ENCODE measurements at regions not wholly inside any gene's neighbourhood (a gene's known extent, or its start where the extent isn't known, plus 50 kb on each side); places are given as distances from the start of the nearest gene placed in this dataset.

DNA sequence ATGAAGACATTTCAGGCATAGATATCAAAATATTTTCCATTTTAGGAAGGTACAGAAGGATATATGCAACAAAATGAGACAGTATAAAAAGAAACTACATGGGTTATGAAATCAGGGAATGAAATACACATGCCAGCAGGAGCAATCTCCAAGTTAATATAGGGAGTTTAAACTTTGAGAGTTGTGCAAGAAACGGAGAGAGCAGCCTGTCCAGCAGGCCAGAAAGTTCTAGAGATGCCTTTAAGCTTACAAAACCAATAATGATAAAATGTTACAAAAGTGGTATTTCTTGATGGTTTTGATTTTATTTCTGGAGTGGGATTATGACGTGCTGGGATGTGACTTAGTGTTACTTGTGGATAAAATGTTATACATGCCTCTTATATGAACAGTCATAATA is 2047.9 kb downstream of the ARAP2 start:
- DNase-seq (ENCODE audit: extremely low read depth, low read depth): no peak
- H3K4me3 ChIP-seq (replicated peaks; ENCODE audit: low read depth, low read length): no peak overlapping the region
- TF ChIP-seq, protein P1, sequence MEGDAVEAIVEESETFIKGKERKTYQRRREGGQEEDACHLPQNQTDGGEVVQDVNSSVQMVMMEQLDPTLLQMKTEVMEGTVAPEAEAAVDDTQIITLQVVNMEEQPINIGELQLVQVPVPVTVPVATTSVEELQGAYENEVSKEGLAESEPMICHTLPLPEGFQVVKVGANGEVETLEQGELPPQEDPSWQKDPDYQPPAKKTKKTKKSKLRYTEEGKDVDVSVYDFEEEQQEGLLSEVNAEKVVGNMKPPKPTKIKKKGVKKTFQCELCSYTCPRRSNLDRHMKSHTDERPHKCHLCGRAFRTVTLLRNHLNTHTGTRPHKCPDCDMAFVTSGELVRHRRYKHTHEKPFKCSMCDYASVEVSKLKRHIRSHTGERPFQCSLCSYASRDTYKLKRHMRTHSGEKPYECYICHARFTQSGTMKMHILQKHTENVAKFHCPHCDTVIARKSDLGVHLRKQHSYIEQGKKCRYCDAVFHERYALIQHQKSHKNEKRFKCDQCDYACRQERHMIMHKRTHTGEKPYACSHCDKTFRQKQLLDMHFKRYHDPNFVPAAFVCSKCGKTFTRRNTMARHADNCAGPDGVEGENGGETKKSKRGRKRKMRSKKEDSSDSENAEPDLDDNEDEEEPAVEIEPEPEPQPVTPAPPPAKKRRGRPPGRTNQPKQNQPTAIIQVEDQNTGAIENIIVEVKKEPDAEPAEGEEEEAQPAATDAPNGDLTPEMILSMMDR (IDR thresholded peaks at IDR 0.05; ENCODE audit: low read depth, low read length, missing control alignments): no peak

DNA sequence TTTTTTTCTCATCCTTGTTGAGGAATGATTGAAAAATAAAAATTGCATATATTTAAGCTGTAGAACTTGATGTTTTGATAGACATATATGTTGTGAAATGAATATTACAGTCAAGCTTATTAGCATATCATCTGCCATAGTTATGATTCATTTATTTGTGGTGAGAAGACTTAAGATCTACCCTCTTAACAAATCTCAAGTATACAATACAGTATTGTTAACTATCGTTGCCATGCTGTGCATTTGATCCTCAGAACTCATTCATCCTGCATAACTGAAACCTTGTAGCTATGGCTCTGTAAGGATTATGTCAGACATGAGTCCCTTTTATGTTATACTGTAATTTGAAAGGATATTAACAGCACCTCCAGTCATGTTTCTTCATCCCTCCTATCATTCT is 2045.3 kb downstream of the ARAP2 start:
- DNase-seq (ENCODE audit: extremely low read depth, low read depth): no peak
- no peak overlapping the region for H3K4me3 ChIP-seq (replicated peaks; ENCODE audit: low read depth, low read length)
- TF ChIP-seq, protein P1 (IDR thresholded peaks at IDR 0.05; ENCODE audit: low read depth, low read length, missing control alignments): no peak

DNA sequence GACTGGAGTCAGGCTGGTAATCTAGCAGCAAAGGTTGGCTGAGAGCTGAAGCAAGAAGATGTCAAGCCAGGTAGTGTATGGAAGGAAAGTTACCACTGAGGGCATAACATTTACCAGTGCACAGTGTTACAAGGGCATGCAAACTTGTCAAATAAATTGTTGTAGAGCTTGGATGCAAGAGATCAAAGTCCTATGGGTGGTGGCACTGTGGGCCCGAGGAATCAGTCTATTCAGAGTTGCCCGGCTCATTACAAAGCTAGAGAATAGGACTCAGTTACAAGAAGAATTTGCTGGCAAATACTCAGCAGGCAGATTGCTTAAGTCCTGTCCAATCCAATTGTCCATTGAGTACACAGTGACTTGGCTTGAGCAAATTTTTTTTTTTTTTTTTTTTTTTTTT is 2043.8 kb downstream of the ARAP2 start:
- DNase-seq (ENCODE audit: extremely low read depth, low read depth): no peak
- TF ChIP-seq, protein P1 (IDR thresholded peaks at IDR 0.05; ENCODE audit: low read depth, low read length, missing control alignments): no peak

DNA sequence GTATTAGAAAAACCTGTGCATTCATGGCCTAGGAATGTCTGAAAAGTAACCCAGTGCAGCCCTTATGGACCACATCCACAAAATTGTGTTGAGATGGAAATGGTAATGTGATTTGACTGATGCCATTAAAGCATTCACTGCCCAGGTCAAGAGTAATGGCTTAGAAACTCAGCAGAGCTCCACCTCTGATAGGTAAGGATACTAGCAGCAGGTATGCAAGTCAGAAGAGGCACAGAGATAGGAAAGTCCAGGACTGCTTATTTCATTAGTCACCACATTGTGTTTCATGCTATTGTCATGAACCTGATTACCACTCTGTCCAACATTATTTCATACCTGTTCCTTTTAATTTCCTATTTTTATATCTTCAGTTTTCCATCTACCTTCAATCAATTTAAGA is 2042.2 kb downstream of the ARAP2 start:
- H3K4me3 ChIP-seq (replicated peaks; ENCODE audit: low read depth, low read length): no peak overlapping the region
- DNase-seq (ENCODE audit: extremely low read depth, low read depth): no peak
- TF ChIP-seq, protein P1 (IDR thresholded peaks at IDR 0.05; ENCODE audit: low read depth, low read length, missing control alignments): no peak

More for the DNA sequence above, 2043.8 kb downstream of the ARAP2 start:
- H3K4me3 ChIP-seq (replicated peaks; ENCODE audit: low read depth, low read length): no peak overlapping the region

DNA sequence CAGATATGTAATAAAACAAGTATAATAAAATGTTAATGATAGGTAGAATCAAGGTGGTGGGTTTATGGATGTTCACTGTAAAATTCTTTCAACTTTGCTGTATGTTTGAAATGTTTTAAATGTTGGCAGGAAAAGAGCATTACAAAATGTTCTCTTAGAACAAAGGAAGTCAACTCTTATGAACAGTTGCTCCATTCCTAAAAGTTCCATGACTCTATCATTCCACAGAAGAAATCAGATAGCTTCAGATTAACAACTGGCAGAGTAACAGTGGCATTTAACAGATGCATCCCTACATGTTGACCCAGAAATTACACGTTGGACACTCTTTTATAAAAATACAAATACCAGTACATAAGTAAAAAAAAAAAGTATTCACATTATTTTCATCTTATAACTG is 2023.7 kb downstream of the ARAP2 start:
- DNase-seq (ENCODE audit: extremely low read depth, low read depth): no peak
- H3K4me3 ChIP-seq (replicated peaks; ENCODE audit: low read depth, low read length): no peak overlapping the region
- TF ChIP-seq, protein P1 (IDR thresholded peaks at IDR 0.05; ENCODE audit: low read depth, low read length, missing control alignments): no peak

DNA sequence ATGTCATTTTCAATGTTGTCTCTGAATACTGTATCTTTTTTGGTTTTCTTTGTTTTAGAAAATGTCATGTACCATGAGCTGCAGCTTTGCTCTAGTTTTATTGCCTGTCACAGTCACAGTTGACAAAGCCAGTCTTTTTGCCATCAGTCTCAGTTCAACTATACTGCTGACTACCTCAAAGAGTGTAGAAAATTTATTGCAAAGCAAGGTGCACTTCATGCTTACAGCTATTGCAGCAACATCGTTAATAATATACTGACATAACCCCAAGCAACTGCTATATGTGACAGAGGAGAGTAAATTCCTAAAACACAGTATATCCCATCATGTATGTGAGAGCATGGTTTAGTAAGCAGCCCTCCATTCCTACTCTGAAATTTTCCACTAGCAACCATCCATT is 2022.3 kb downstream of the ARAP2 start:
- no peak for DNase-seq (ENCODE audit: extremely low read depth, low read depth)
- TF ChIP-seq, protein P1 (IDR thresholded peaks at IDR 0.05; ENCODE audit: low read depth, low read length, missing control alignments): no peak
- no peak overlapping the region for H3K4me3 ChIP-seq (replicated peaks; ENCODE audit: low read depth, low read length)

DNA sequence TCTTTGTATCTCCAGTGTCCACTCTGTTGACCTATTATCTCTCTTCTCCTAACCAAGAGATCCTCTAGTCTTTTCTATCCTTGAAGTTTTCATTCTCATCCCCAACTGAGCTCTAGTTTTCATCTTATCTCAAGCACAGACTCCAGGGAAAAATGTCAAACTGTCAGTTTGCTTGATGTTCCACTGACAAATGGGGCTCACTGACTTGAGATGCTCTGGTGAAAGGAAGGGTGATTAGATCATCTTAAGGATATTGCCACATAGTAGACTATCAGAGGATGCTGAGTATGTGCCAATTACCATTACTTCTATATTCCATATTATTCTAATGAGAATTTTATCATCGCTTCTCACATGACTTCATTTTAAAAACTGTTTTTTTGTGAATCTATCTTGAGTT is 2008.2 kb downstream of the ARAP2 start:
- DNase-seq (ENCODE audit: extremely low read depth, low read depth): no peak
- TF ChIP-seq, protein P1 (IDR thresholded peaks at IDR 0.05; ENCODE audit: low read depth, low read length, missing control alignments): no peak
- H3K4me3 ChIP-seq (replicated peaks; ENCODE audit: low read depth, low read length): no peak overlapping the region

Data from HFF-Myc (cell line).